Forelimb muscle (tissue), 1 donor: ENCODE measurements at regions not wholly inside any gene's neighbourhood (a gene's known extent, or its start where the extent isn't known, plus 50 kb on each side); places are given as distances from the start of the nearest gene placed in this dataset.

Experiments
- DNase-seq: peaks from one replicate; pipeline ENCODE4 v3.0.0-alpha.2; 2013; ENCODE audit warnings: low read depth

- DNase-seq: no peak
These were observed 327.1 kb downstream of the GLRX3 start for GRCh38 chr10:130463104-130463875.

GRCh38 chr10:130463876-130464364 is 327.7 kb downstream of the GLRX3 start:
- no peak for DNase-seq

- DNase-seq: no peak
These were observed 328.2 kb downstream of the GLRX3 start for GRCh38 chr10:130464426-130464825.

- no peak for DNase-seq
These were observed 330.2 kb downstream of the GLRX3 start for GRCh38 chr10:130466271-130466997.

- no peak for DNase-seq
These were observed 334.1 kb downstream of the GLRX3 start for GRCh38 chr10:130470286-130470685.

- no peak for DNase-seq
These were observed 334.8 kb downstream of the GLRX3 start for GRCh38 chr10:130470973-130471372.

GRCh38 chr10:130471486-130471885 is 335.3 kb downstream of the GLRX3 start:
- DNase-seq: no peak

- no peak for DNase-seq
These were observed 336.0 kb downstream of the GLRX3 start for GRCh38 chr10:130472236-130472635.

- DNase-seq: no peak
These were observed 338.4 kb downstream of the GLRX3 start for GRCh38 chr10:130474591-130474990.

- no peak for DNase-seq
These were observed 341.2 kb downstream of the GLRX3 start for GRCh38 chr10:130477360-130477759.

- DNase-seq: no peak
These were observed 343.0 kb downstream of the GLRX3 start for GRCh38 chr10:130479146-130479545.

GRCh38 chr10:130479926-130480325 is 343.7 kb downstream of the GLRX3 start:
- DNase-seq: no peak

- no peak for DNase-seq
These were observed 344.3 kb downstream of the GLRX3 start for GRCh38 chr10:130480491-130480890.

- no peak for DNase-seq
These were observed 345.1 kb downstream of the GLRX3 start for GRCh38 chr10:130481076-130481930.

- no peak for DNase-seq
These were observed 345.7 kb downstream of the GLRX3 start for GRCh38 chr10:130481936-130482335.

GRCh38 chr10:130483691-130484467 is 347.7 kb downstream of the GLRX3 start:
- no peak for DNase-seq

- DNase-seq: no peak
These were observed 348.4 kb downstream of the GLRX3 start for GRCh38 chr10:130484468-130485180.

- no peak for DNase-seq
These were observed 349.2 kb downstream of the GLRX3 start for GRCh38 chr10:130485236-130485957.

GRCh38 chr10:130485958-130486895 is 350.0 kb downstream of the GLRX3 start:
- no peak for DNase-seq
